ENCODE measurements at regions not wholly inside any gene's neighbourhood (a gene's known extent, or its start where the extent isn't known, plus 50 kb on each side); places are given as distances from the start of the nearest gene placed in this dataset.

- intact Hi-C loops (cut with DNase I; ENCODE audit: low total_unique reads), result no loop called here
- 61 to 62% methylated on average over 9 of the region's 9 CpGs for WGBS, 2 donors
- H3K4me3 ChIP-seq (ENCODE audit: low read depth, poor library complexity, severe bottlenecking), result no peak overlapping the region
- DNase-seq (ENCODE audit: low spot score in 2 of 2), result no peak
- TF ChIP-seq POLR2A (IDR thresholded peaks at IDR 0.05), result no peak
- TF ChIP-seq CTCF (IDR thresholded peaks at IDR 0.05), result no peak
These were observed 145.4 kb upstream of the RAD23B start for GRCh38 chr9:107137495-107138202.

GRCh38 chr9:107138261-107138992 lies 144.7 kb upstream of the RAD23B start:
- H3K4me3 ChIP-seq (ENCODE audit: low read depth, poor library complexity, severe bottlenecking), result no peak overlapping the region
- intact Hi-C loops (cut with DNase I; ENCODE audit: low total_unique reads), result no loop called here
- WGBS, 2 donors, result 49 to 56% methylated on average over 5 of the region's 5 CpGs
- TF ChIP-seq POLR2A (IDR thresholded peaks at IDR 0.05) (no peak), CTCF (IDR thresholded peaks at IDR 0.05) (no peak)
- DNase-seq (ENCODE audit: low spot score in 2 of 2), result no peak

GRCh38 chr9:107141967-107142366 lies 141.1 kb upstream of the RAD23B start:
- no peak overlapping the region for H3K4me3 ChIP-seq (ENCODE audit: low read depth, poor library complexity, severe bottlenecking)
- DNase-seq (ENCODE audit: low spot score in 2 of 2), result no peak
- WGBS, 2 donors, result 82 to 85% methylated on average over 5 of the region's 5 CpGs
- intact Hi-C loops (cut with DNase I; ENCODE audit: low total_unique reads), result no loop called here
- TF ChIP-seq CTCF (IDR thresholded peaks at IDR 0.05), result no peak
- TF ChIP-seq POLR2A (IDR thresholded peaks at IDR 0.05), result no peak

- DNase-seq (ENCODE audit: low spot score in 2 of 2), result no peak
- no peak overlapping the region for H3K4me3 ChIP-seq (ENCODE audit: low read depth, poor library complexity, severe bottlenecking)
- TF ChIP-seq CTCF (IDR thresholded peaks at IDR 0.05) (no peak), POLR2A (IDR thresholded peaks at IDR 0.05) (no peak)
- WGBS, 2 donors, result 63 to 79% methylated on average over 1 of the region's 1 CpG
- intact Hi-C loops (cut with DNase I; ENCODE audit: low total_unique reads), result no loop called here
These were observed 140.6 kb upstream of the RAD23B start for GRCh38 chr9:107142430-107142829.

GRCh38 chr9:107142896-107143603 lies 140.0 kb upstream of the RAD23B start:
- H3K4me3 ChIP-seq (ENCODE audit: low read depth, poor library complexity, severe bottlenecking), result no peak overlapping the region
- 47 to 68% methylated on average over 5 of the region's 5 CpGs for WGBS, 2 donors
- TF ChIP-seq CTCF (IDR thresholded peaks at IDR 0.05), result no peak
- no peak for TF ChIP-seq POLR2A (IDR thresholded peaks at IDR 0.05)
- intact Hi-C loops (cut with DNase I; ENCODE audit: low total_unique reads), result no loop called here
- no peak for DNase-seq (ENCODE audit: low spot score in 2 of 2)
